Mesodermal cell (in vitro differentiated cells): ENCODE measurements at regions not wholly inside any gene's neighbourhood (a gene's known extent, or its start where the extent isn't known, plus 50 kb on each side); places are given as distances from the start of the nearest gene placed in this dataset.
"Not testable (repeated sequence)": the region's sequence is repeated elsewhere in the genome, so short reads cannot be mapped to it uniquely, and the experiment has no call there.

Source experiments
- H3K27ac ChIP-seq: 2 replicates; pipeline ENCODE4 v1.7.0; 2013; ENCODE audit warnings: mild to moderate bottlenecking, low read depth, low read length, moderate library complexity; ENCODE audit not compliant: severe bottlenecking
- H3K36me3 ChIP-seq: 2 replicates; pipeline ENCODE4 v1.7.1; 2013; ENCODE audit warnings: mild to moderate bottlenecking, low read length, moderate library complexity; ENCODE audit not compliant: control insufficient read depth, insufficient read depth
- H3K4me1 ChIP-seq: one replicate; pipeline ENCODE4 v1.7.1; 2013; ENCODE audit warnings: mild to moderate bottlenecking, low read length; ENCODE audit not compliant: insufficient read depth, control insufficient read depth, poor library complexity, severe bottlenecking
- H3K4me3 ChIP-seq: 2 replicates; pipeline ENCODE4 v1.7.0; 2013; ENCODE audit warnings: low read length, control low read depth, mild to moderate bottlenecking; ENCODE audit not compliant: insufficient read depth, poor library complexity, severe bottlenecking; ENCODE audit errors: extremely low read depth
- H3K9me3 ChIP-seq: 2 replicates; pipeline ENCODE4 v1.7.1; 2013; ENCODE audit warnings: mild to moderate bottlenecking, low read length, moderate library complexity; ENCODE audit not compliant: control insufficient read depth
- WGBS, 2 experiments: methylation state at CpG; one replicate each; pipeline ENCODE4 v1.1.5; 2013; ENCODE audit warnings: missing lambda C conversion rate in 2 of 2; ENCODE audit not compliant: insufficient coverage in 2 of 2; 5-methylcytosine and 5-hydroxymethylcytosine counted together

DNA sequence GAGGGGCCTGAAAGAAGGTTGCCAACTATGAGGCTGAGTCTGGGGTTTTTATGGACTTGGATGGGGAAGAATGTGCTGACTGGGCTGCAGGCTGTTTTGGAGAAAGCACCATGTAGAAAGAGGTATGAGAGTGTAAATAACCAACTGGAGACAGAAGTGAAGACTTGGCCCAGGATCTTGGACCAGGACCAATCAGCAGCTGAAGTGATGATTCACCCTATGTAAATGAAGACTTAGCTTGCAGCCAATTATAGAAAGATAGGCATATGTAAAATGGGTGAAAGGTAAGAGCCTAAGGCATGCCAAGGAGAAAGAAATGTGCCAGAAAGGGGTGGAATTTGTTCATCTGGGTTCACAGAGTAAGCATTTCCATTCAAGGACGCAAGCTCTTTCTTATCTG, 856.7 kb upstream of the PRKX start:
- WGBS, 2 experiments: no CpG with 5 or more reads among the region's 1 CpG
- H3K4me1 ChIP-seq: no peaks in the 10 kb centered on the region
- no peak overlapping the region for H3K27ac ChIP-seq
- H3K9me3 ChIP-seq: no peaks in the 10 kb centered on the region
- H3K4me3 ChIP-seq: no peak overlapping the region
- H3K36me3 ChIP-seq: no peaks in the 10 kb centered on the region

DNA sequence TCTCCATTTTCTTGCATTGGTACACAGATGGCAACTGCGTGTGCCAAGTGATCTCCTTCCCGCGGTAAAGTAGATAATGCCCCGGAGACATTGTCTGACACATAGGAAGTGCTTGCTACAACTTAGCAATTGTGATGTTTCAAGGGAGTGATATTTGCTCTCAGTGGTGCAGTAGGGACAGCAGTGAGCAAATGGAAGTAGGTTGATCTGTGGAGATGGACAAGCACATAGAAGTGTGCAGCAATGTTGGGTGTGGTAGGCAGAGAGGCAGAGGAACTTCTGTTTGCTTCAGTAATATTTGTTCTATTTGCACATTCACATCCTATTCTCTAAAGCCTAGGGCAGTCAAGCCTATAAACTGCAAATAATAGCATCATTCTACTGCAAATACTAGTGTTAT, 846.7 kb upstream of the PRKX start:
- no peaks in the 10 kb centered on the region for H3K4me1 ChIP-seq
- H3K27ac ChIP-seq: no peak overlapping the region
- H3K4me3 ChIP-seq: no peak overlapping the region
- H3K9me3 ChIP-seq: no peaks in the 10 kb centered on the region
- WGBS, 2 experiments: 94 to 100% methylated on average over 2 to 4 of the region's 4 CpGs
- no peaks in the 10 kb centered on the region for H3K36me3 ChIP-seq

DNA sequence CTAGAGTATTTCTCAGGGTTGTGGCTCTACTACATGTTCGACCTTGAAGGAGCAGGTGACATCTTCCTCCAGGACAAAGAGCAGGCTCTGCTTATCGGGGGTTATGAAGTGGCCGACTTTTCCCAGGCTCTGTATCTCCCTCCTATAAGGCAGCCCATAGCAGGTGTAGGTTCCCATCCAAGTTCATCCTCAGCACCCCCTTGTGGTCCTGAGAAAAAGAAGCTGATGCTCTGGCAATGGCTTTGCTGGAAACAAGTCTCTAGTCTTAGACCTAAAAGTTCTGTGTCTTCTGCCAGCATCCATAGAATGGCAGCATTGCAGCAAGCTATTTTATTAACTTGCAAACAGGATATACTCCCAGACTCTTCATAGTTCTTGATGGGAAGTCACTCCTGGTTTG, 836.6 kb upstream of the PRKX start:
- no CpG with 5 or more reads among the region's 3 CpGs for WGBS, 2 experiments

DNA sequence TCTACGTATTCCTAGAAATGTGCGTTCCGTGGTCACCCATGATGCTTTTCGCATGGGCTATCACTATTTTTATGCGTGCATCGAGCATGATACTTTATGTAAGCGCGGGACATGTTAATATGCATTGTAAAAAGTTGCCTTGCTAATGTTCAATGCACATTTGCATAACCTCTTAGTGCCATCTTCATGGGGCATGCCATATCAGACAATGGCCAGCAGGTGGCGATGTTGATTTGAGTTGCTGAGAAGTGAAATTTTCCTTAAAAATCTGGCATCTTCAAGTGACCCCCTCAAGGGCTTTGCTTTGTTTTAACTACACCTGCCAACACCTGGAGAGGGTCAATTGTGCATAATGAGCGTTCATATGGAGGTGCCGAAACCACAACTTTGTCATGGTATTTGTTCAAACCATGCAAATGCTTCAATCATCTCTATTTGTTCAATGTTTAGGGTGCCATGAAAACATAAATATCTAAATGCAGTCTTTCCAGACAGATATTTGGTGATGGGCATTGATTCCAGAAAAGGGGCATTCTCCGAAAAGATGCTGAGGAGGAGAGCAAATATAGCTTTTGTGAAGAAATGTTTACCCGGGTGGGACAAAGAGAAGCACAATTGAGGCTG, 833.9 kb upstream of the PRKX start:
- 85% methylated on average over 4 of the region's 13 CpGs; no CpG with 5 or more reads in 1 of the 2 experiments for WGBS, 2 experiments
- no peak overlapping the region for H3K4me3 ChIP-seq
- no peaks in the 10 kb centered on the region for H3K9me3 ChIP-seq
- no peaks in the 10 kb centered on the region for H3K36me3 ChIP-seq
- H3K27ac ChIP-seq: no peak overlapping the region
- H3K4me1 ChIP-seq: no peaks in the 10 kb centered on the region

More for the DNA sequence above, 836.6 kb upstream of the PRKX start:
- no peaks in the 10 kb centered on the region for H3K36me3 ChIP-seq
- no peak overlapping the region for H3K27ac ChIP-seq
- no peak overlapping the region for H3K4me3 ChIP-seq
- H3K9me3 ChIP-seq: no peaks in the 10 kb centered on the region
- no peaks in the 10 kb centered on the region for H3K4me1 ChIP-seq

DNA sequence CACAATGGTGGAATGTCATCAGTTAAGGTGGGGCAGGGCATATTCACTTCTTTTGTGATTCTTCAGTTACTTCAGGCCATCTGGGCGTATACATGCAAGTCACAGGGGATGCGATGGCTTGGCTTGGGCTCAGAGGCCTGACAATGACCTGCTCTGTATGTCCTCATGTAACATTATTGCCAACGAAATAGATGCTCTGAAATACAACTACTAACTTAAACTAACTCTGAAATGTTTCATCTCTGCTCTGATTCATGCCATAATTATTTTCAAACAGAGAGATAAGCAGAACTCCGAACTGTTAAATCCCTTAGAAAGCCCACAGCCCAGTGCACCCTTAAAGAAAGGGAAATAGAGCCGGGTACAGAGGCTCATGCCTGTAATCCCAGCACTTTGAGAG, 832.7 kb upstream of the PRKX start:
- H3K4me1 ChIP-seq, H3K27ac ChIP-seq, H3K36me3 ChIP-seq, H3K4me3 ChIP-seq, H3K9me3 ChIP-seq: not testable (repeated sequence)
- 82 to 100% methylated on average over 2 of the region's 5 CpGs for WGBS, 2 experiments

DNA sequence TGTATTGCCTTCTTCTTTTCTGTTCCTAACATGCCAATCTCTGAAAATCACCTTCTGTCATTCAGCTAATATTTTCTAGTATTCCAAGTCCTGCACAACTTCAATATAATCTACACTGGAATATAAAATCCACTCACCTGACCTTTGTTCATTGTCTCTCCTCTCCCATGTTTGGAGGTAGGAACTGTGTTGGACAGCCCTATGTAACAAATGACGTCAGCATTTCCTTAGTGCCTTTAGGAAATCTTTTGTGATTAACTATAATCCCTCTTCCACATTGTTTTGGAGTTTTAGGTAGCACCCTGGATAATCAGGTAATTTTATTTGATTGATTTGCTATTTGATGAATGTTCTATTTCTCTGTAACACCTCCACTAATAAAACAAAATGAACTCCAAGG, 814.8 kb upstream of the PRKX start:
- H3K36me3 ChIP-seq: no peaks in the 10 kb centered on the region
- no peak overlapping the region for H3K27ac ChIP-seq
- H3K9me3 ChIP-seq: no peaks in the 10 kb centered on the region
- no CpG with 5 or more reads among the region's 1 CpG for WGBS, 2 experiments
- no peak overlapping the region for H3K4me3 ChIP-seq
- H3K4me1 ChIP-seq: no peaks in the 10 kb centered on the region

DNA sequence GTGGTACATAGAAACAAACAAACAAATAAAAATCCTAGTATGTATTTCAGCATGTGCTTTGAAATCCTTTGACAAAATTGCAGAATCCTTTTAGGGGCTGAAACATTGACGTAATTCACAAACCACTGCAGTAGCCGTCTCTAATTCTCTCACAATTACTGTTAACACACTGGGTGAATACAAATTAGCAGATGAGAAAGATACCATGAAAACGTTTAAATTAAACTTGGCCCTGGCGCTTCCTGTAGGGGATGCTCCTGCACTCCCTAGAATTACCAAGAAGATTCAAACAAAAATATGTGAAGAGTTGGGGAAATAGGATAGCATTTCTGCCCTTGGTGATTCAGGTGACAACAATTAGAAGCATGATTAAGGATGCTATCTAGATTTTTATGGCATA, 772.5 kb upstream of the PRKX start:
- no peak overlapping the region for H3K4me3 ChIP-seq
- WGBS, 2 experiments: no CpG with 5 or more reads among the region's 4 CpGs
- no peak overlapping the region for H3K27ac ChIP-seq
- H3K36me3 ChIP-seq: no peaks in the 10 kb centered on the region
- no peaks in the 10 kb centered on the region for H3K4me1 ChIP-seq
- no peaks in the 10 kb centered on the region for H3K9me3 ChIP-seq

DNA sequence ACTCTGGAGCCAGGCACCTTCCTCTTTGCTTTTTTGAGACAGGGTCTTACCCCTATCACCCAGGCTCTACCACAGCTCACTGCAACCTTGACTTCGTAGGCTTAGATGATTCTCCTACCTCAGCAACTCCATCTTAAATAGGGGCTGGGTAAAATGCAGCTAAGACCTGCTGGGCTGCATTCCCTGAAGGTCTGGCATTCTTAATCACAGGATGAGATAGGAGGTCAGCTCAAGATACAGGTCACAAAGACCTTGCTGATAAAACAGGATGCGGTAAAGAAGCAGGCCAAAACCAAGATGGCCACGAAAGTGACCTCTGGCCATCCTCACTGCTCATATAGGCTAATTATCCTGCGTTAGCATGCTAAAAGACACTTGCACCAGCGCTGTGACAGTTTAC, 770.8 kb upstream of the PRKX start:
- no CpG with 5 or more reads among the region's 5 CpGs for WGBS, 2 experiments
- H3K4me1 ChIP-seq: no peaks in the 10 kb centered on the region
- H3K36me3 ChIP-seq: no peaks in the 10 kb centered on the region
- no peaks in the 10 kb centered on the region for H3K9me3 ChIP-seq
- H3K27ac ChIP-seq: no peak overlapping the region
- no peak overlapping the region for H3K4me3 ChIP-seq

DNA sequence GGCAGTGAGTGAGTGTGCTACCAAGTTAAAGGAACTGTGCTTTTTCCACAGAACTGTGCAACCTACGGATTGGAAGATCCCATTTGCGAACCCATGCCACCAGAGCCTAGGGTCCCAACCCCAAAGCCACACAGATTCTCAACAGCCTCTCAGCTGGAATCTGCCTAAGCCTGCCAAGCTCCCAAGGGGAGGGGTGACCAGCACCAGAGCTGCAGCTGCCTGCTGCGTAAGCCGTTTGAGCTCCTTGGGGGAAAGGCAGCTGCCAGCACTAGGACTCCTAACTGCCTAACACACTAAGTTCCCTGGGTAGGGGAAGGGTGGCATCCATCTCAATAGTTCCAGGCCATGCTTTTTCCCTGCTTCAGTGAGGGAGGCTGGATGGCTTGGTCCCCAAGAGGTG, 738.1 kb upstream of the PRKX start:
- Histone ChIP-seq H3K9me3 (no peaks in the 10 kb centered on the region), H3K4me3 (no peak overlapping the region), H3K36me3 (no peaks in the 10 kb centered on the region), H3K27ac (no peak overlapping the region), H3K4me1 (no peaks in the 10 kb centered on the region)
- 92% methylated on average over 2 of the region's 4 CpGs; no CpG with 5 or more reads in 1 of the 2 experiments for WGBS, 2 experiments

DNA sequence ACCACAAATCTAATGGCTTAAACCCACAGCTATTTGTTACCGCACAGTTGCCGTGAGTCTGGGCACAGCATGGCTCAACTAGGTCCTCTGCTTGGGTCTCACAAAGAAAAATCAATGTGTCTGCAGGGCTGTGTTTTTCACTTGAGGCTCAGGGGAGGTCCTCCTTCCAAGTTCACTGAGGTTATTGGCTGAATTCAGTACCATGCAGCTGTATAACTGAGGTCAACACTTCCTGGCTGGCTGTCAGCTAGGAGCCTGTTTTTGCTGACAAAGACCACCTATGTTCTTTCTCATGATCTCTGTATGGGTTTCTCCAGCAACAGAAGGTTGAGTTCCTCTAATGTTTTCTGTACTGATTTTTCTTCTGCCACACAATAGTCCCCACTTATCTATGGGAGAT, 736.7 kb upstream of the PRKX start:
- Histone ChIP-seq H3K4me1 (no peaks in the 10 kb centered on the region), H3K27ac (no peak overlapping the region), H3K36me3 (no peaks in the 10 kb centered on the region), H3K9me3 (no peaks in the 10 kb centered on the region), H3K4me3 (no peak overlapping the region)
- WGBS, 2 experiments: no CpG with 5 or more reads among the region's 2 CpGs

DNA sequence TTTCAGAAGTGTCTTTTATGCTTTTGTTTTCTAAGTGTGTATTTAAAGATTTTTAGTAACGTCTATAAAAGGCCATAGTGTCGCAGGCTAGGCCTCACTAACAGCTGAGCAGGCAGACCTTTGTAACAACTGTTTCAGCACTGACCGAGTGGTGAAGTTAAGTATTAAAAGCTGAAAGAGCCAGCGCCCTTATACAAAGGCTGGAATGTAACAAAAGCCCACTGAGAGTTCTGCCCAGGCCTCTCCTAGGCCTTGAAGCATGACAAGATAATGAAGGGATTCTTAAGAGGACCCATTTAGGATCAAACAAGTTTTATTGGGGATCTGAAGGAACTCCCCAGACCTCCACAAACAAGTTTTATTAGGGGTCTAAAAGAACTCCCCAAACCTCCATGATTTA, 722.5 kb upstream of the PRKX start:
- no peaks in the 10 kb centered on the region for H3K9me3 ChIP-seq
- no peaks in the 10 kb centered on the region for H3K36me3 ChIP-seq
- H3K27ac ChIP-seq: no peak overlapping the region
- no peaks in the 10 kb centered on the region for H3K4me1 ChIP-seq
- H3K4me3 ChIP-seq: no peak overlapping the region
- WGBS, 2 experiments: 60 to 74% methylated on average over 2 to 3 of the region's 4 CpGs
